Ecto neural progenitor cell (in vitro differentiated cells): ENCODE measurements at regions not wholly inside any gene's neighbourhood (a gene's known extent, or its start where the extent isn't known, plus 50 kb on each side); places are given as distances from the start of the nearest gene placed in this dataset.
A peak's percentile ranks its signal among the peaks of the same experiment; 100 is the strongest.

Experiments
- DNase-seq: peaks from one replicate; pipeline ENCODE4 v3.0.0-alpha.2; 2018; ENCODE audit warnings: low spot score

GRCh38 chr5:133797167-133797566 lies 171.3 kb downstream of the C5orf15 start:
- DNase-seq = no peak

GRCh38 chr5:133796186-133796585 lies 172.2 kb downstream of the C5orf15 start:
- DNase-seq = no peak

GRCh38 chr5:133794771-133795415 lies 173.5 kb downstream of the C5orf15 start:
- DNase-seq = peak; percentile 37

- DNase-seq = peak; percentile 32
These were observed 174.5 kb downstream of the C5orf15 start for GRCh38 chr5:133793756-133794465.

GRCh38 chr5:133792655-133793054 lies 175.8 kb downstream of the C5orf15 start:
- DNase-seq = peak; percentile 19

- peak; percentile 29 for DNase-seq
These were observed 176.4 kb downstream of the C5orf15 start for GRCh38 chr5:133792024-133792423.

GRCh38 chr5:133790898-133791297 lies 177.5 kb downstream of the C5orf15 start:
- DNase-seq = no peak

GRCh38 chr5:133789428-133789827 lies 177.1 kb upstream of the FSTL4 start:
- peak; percentile 8 for DNase-seq

GRCh38 chr5:133788121-133788520 lies 175.8 kb upstream of the FSTL4 start:
- DNase-seq = no peak

GRCh38 chr5:133786420-133786819 lies 174.1 kb upstream of the FSTL4 start:
- DNase-seq = no peak

GRCh38 chr5:133785182-133785581 lies 172.8 kb upstream of the FSTL4 start:
- DNase-seq = no peak

GRCh38 chr5:133783481-133783880 lies 171.1 kb upstream of the FSTL4 start:
- peak; percentile 15 for DNase-seq

GRCh38 chr5:133782736-133783135 lies 170.4 kb upstream of the FSTL4 start:
- peak; percentile 26 for DNase-seq

- peak; percentile 3 for DNase-seq
These were observed 169.3 kb upstream of the FSTL4 start for GRCh38 chr5:133781436-133782225.

- DNase-seq = peak; percentile 33
These were observed 168.4 kb upstream of the FSTL4 start for GRCh38 chr5:133780619-133781280.

GRCh38 chr5:133779828-133780475 lies 167.6 kb upstream of the FSTL4 start:
- DNase-seq = peak; percentile 17

GRCh38 chr5:133778636-133779035 lies 166.3 kb upstream of the FSTL4 start:
- peak; percentile 24 for DNase-seq

GRCh38 chr5:133777951-133778350 lies 165.6 kb upstream of the FSTL4 start:
- peak; percentile 31 for DNase-seq

GRCh38 chr5:133775584-133776304 lies 163.4 kb upstream of the FSTL4 start:
- peak; percentile 11 for DNase-seq

- DNase-seq = no peak
These were observed 161.2 kb upstream of the FSTL4 start for GRCh38 chr5:133773247-133774202.
